Thyroid gland (tissue), 4 donors: ENCODE measurements at regions not wholly inside any gene's neighbourhood (a gene's known extent, or its start where the extent isn't known, plus 50 kb on each side); places are given as distances from the start of the nearest gene placed in this dataset.
A peak's percentile ranks its signal among the peaks of the same experiment; 100 is the strongest.

Source experiments
- DNase-seq, 2 donors: peaks; one replicate each; pipeline ENCODE4 v3.0.0-alpha.2; 2019
- H3K27ac ChIP-seq, 3 donors: fragments of 200-600 bp; sonication (generic); 1 replicate in 2 of 3; 2 replicates in 1 of 3; pipeline ENCODE4 v1.5.1; 2016 to 2019; ENCODE audit warnings: mild to moderate bottlenecking in 1 of 3, moderate library complexity in 1 of 3
- H3K27me3 ChIP-seq: fragments of 200-600 bp; sonication (generic); one replicate; pipeline ENCODE4 v1.5.1; 2019
- H3K36me3 ChIP-seq, 2 donors: fragments of 200-600 bp; sonication (generic); one replicate each; pipeline ENCODE4 v1.5.1; 2016 to 2019
- H3K4me1 ChIP-seq, 2 donors: fragments of 200-600 bp; sonication (generic); one replicate each; pipeline ENCODE4 v1.5.1; 2017 to 2019
- H3K4me3 ChIP-seq, 3 donors: fragments of 200-600 bp; sonication (generic); replicated peaks in 1 of 3; 1 replicate in 2 of 3; 2 replicates in 1 of 3; pipeline ENCODE4 v1.5.1; 2016; ENCODE audit warnings: mild to moderate bottlenecking in 1 of 3
- H3K9me3 ChIP-seq: fragments of 200-600 bp; sonication (generic); one replicate; pipeline ENCODE4 v1.5.1; 2017
- CTCF ChIP-seq, 6 experiments: fragments of 200-600 bp in 3 of 6; fragments of 450-650 bp in 3 of 6; sonication (generic) in 3 of 6; IDR thresholded peaks; one replicate each; pipeline ENCODE4 v1.5.1; 2016 to 2019; ENCODE audit warnings: antibody characterized with exemption in 6 of 6, mild to moderate bottlenecking in 2 of 6, inconsistent platforms in 1 of 6, moderate library complexity in 1 of 6
- POLR2A ChIP-seq, 2 donors: fragments of 450-650 bp; IDR thresholded peaks; one replicate each; pipeline ENCODE4 v1.6.1; 2017; ENCODE audit warnings: antibody characterized with exemption in 2 of 2, mild to moderate bottlenecking in 2 of 2, moderate library complexity in 1 of 2
- WGBS, 2 donors: methylation state at CpG; one replicate each; pipeline ENCODE4 v1.1.5; 2017; 5-methylcytosine and 5-hydroxymethylcytosine counted together
- intact Hi-C: fragments of 100-400 bp; cut with DNase I; formaldehyde crosslinking; loops from one replicate; pipeline ENCODE4 v1.15.1; 2023

- peaks cover 0 to 4% of the 10 kb centered on the region in 2 donors for H3K4me1 ChIP-seq
- intact Hi-C loops: no loop called here
- no peak overlapping the region for H3K4me3 ChIP-seq
- no peaks in the 10 kb centered on the region for H3K36me3 ChIP-seq
- TF ChIP-seq CTCF (IDR thresholded peaks at IDR 0.05) (no peak), POLR2A (IDR thresholded peaks at IDR 0.05) (no peak)
- H3K27ac ChIP-seq: no peak overlapping the region
- WGBS, 2 donors: 89 to 93% methylated on average over 2 of the region's 2 CpGs
- no peaks in the 10 kb centered on the region for H3K9me3 ChIP-seq
- H3K27me3 ChIP-seq: no peaks in the 10 kb centered on the region
- DNase-seq: no peak
Measured at GRCh38 chr11:93278976-93279375, 51.6 kb upstream of the DEUP1 start.

- no peak for TF ChIP-seq CTCF (IDR thresholded peaks at IDR 0.05)
- TF ChIP-seq POLR2A (IDR thresholded peaks at IDR 0.05): no peak
- 12 to 33% methylated on average over 1 of the region's 1 CpG for WGBS, 2 donors
- Histone ChIP-seq H3K27ac (no peak overlapping the region), H3K27me3 (no peaks in the 10 kb centered on the region), H3K9me3 (no peaks in the 10 kb centered on the region), H3K4me1 (peaks cover 0 to 4% of the 10 kb centered on the region in 2 donors), H3K4me3 (no peak overlapping the region), H3K36me3 (no peaks in the 10 kb centered on the region)
- intact Hi-C loops: no loop called here
- DNase-seq: peak in 1 of 2 donors; percentile 7
Measured at GRCh38 chr11:93279851-93280347, 50.6 kb upstream of the DEUP1 start.
